ENCODE measurements at regions not wholly inside any gene's neighbourhood (a gene's known extent, or its start where the extent isn't known, plus 50 kb on each side); places are given as distances from the start of the nearest gene placed in this dataset.

- H3K27ac ChIP-seq = peak overlapping the region; percentile 45
- no peak overlapping the region for H3K4me3 ChIP-seq
- peaks cover 6% of the 10 kb centered on the region for H3K4me1 ChIP-seq (ENCODE audit: insufficient read depth)
- H3K9me2 ChIP-seq (replicated peaks; ENCODE audit: insufficient read depth) = no peaks in the 10 kb centered on the region
- H3K9me3 ChIP-seq (ENCODE audit: low read depth) = no peaks in the 10 kb centered on the region
- H3K79me2 ChIP-seq = no peaks in the 10 kb centered on the region
- peak; percentile 39 for DNase-seq (ENCODE audit: low spot score)
- no peaks in the 10 kb centered on the region for H3K36me3 ChIP-seq (replicated peaks; ENCODE audit: insufficient read depth, low read depth)
- WGBS (ENCODE audit: low lambda C conversion rate, missing lambda C conversion rate) = 50% methylated on average over 6 of the region's 6 CpGs
- no peaks in the 10 kb centered on the region for H3K27me3 ChIP-seq
- H4K20me1 ChIP-seq (ENCODE audit: insufficient read depth, poor library complexity, severe bottlenecking) = no peaks in the 10 kb centered on the region
- TF ChIP-seq EZH2 (IDR thresholded peaks at IDR 0.05; ENCODE audit: borderline replicate concordance) (no peak), EZH2phosphoT487 (IDR thresholded peaks at IDR 0.05; ENCODE audit: low read depth, severe bottlenecking, unreplicated experiment) (no peak), CTCF (IDR thresholded peaks at IDR 0.05; ENCODE audit: poor library complexity) (no peak)
- H2AFZ ChIP-seq = no peak overlapping the region
- peak overlapping the region; percentile 17 for H3K4me2 ChIP-seq
These were observed 488.3 kb downstream of the INSC start for GRCh38 chr11:15602785-15603567.

- H3K27ac ChIP-seq = no peak overlapping the region
- no peak for DNase-seq (ENCODE audit: low spot score)
- no peaks in the 10 kb centered on the region for H3K79me2 ChIP-seq
- H3K4me3 ChIP-seq = no peak overlapping the region
- peaks cover 6% of the 10 kb centered on the region for H3K4me1 ChIP-seq (ENCODE audit: insufficient read depth)
- 89% methylated on average over 2 of the region's 2 CpGs for WGBS (ENCODE audit: low lambda C conversion rate, missing lambda C conversion rate)
- H2AFZ ChIP-seq = no peak overlapping the region
- H3K36me3 ChIP-seq (replicated peaks; ENCODE audit: insufficient read depth, low read depth) = no peaks in the 10 kb centered on the region
- H4K20me1 ChIP-seq (ENCODE audit: insufficient read depth, poor library complexity, severe bottlenecking) = no peaks in the 10 kb centered on the region
- H3K9me3 ChIP-seq (ENCODE audit: low read depth) = no peaks in the 10 kb centered on the region
- no peaks in the 10 kb centered on the region for H3K27me3 ChIP-seq
- H3K4me2 ChIP-seq = no peak overlapping the region
- no peak for TF ChIP-seq EZH2 (IDR thresholded peaks at IDR 0.05; ENCODE audit: borderline replicate concordance)
- TF ChIP-seq EZH2phosphoT487 (IDR thresholded peaks at IDR 0.05; ENCODE audit: low read depth, severe bottlenecking, unreplicated experiment) = no peak
- TF ChIP-seq CTCF (IDR thresholded peaks at IDR 0.05; ENCODE audit: poor library complexity) = no peak
- H3K9me2 ChIP-seq (replicated peaks; ENCODE audit: insufficient read depth) = no peaks in the 10 kb centered on the region
These were observed 490.4 kb downstream of the INSC start for GRCh38 chr11:15605094-15605493.

DNA sequence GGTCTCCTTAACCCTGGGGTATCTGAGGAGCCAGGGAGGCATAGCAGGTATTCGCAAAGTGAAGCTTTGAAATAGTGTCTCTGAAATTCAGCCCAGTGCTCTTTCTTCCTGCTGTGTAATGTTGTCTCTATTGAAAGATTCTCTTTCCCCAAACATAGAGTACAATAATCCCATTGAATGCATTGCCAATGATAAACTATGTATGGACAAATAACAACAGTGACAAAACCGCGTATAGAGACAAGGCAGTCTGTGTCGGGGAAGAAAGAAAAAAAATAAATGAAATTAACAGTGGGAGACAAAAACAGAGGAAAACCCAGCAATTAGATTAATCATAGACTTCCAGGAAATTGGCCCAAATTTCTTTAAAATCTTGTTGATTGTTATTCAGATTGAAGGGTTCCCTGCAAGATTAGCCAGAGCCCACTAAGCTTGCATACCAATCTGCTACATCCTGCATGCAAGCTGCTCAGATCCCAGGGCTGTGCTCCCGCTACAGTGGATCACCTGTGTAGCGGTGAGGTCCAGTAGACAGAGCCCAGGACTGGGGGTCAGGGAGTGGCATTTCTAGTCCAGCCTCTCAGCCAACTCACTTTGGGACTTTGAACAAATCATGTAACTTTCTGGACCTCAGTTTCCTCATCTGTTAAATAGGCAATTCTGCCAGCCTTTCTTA lies 492.8 kb downstream of the INSC start:
- 92% methylated on average over 6 of the region's 6 CpGs for WGBS (ENCODE audit: low lambda C conversion rate, missing lambda C conversion rate)
- H4K20me1 ChIP-seq (ENCODE audit: insufficient read depth, poor library complexity, severe bottlenecking) = no peaks in the 10 kb centered on the region
- no peak for DNase-seq (ENCODE audit: low spot score)
- no peaks in the 10 kb centered on the region for H3K9me3 ChIP-seq (ENCODE audit: low read depth)
- H3K4me1 ChIP-seq (ENCODE audit: insufficient read depth) = peaks cover 5% of the 10 kb centered on the region
- no peaks in the 10 kb centered on the region for H3K27me3 ChIP-seq
- H3K79me2 ChIP-seq = no peaks in the 10 kb centered on the region
- H2AFZ ChIP-seq = no peak overlapping the region
- no peak overlapping the region for H3K4me2 ChIP-seq
- H3K36me3 ChIP-seq (replicated peaks; ENCODE audit: insufficient read depth, low read depth) = no peaks in the 10 kb centered on the region
- no peaks in the 10 kb centered on the region for H3K9me2 ChIP-seq (replicated peaks; ENCODE audit: insufficient read depth)
- H3K27ac ChIP-seq = no peak overlapping the region
- TF ChIP-seq CTCF (IDR thresholded peaks at IDR 0.05; ENCODE audit: poor library complexity) (no peak), EZH2 (IDR thresholded peaks at IDR 0.05; ENCODE audit: borderline replicate concordance) (no peak), EZH2phosphoT487 (IDR thresholded peaks at IDR 0.05; ENCODE audit: low read depth, severe bottlenecking, unreplicated experiment) (no peak)
- H3K4me3 ChIP-seq = no peak overlapping the region
